Smooth muscle cell (in vitro differentiated cells): ENCODE measurements at regions not wholly inside any gene's neighbourhood (a gene's known extent, or its start where the extent isn't known, plus 50 kb on each side); places are given as distances from the start of the nearest gene placed in this dataset.
"Not testable (repeated sequence)": the region's sequence is repeated elsewhere in the genome, so short reads cannot be mapped to it uniquely, and the experiment has no call there.

Experiments used
- DNase-seq: peaks from one replicate; lab custom pipeline; 2025; ENCODE audit not compliant: unreplicated experiment; lab: John Stamatoyannopoulos, UW
- H2AFZ ChIP-seq: fragments of 200-600 bp; sonication (generic); 2 replicates; pipeline ENCODE4 v1.6.0; 2016; ENCODE audit warnings: antibody characterized with exemption, low read depth, mild to moderate bottlenecking
- H3F3A ChIP-seq: fragments of 200-600 bp; sonication (generic); 2 replicates; pipeline ENCODE4 v1.6.0; 2017; ENCODE audit warnings: antibody characterized with exemption, low read depth
- H3K27ac ChIP-seq: fragments of 200-600 bp; sonication (generic); 2 replicates; pipeline ENCODE4 v1.5.1; 2016; ENCODE audit warnings: low read depth, mild to moderate bottlenecking
- H3K27me3 ChIP-seq: fragments of 200-600 bp; sonication (generic); 2 replicates; pipeline ENCODE4 v1.6.1; 2016; ENCODE audit warnings: low read depth, mild to moderate bottlenecking
- H3K36me3 ChIP-seq: fragments of 200-600 bp; sonication (generic); 2 replicates; pipeline ENCODE4 v1.5.1; 2016; ENCODE audit warnings: low read depth
- H3K4me1 ChIP-seq: fragments of 200-600 bp; sonication (generic); 2 replicates; pipeline ENCODE4 v1.5.1; 2016; ENCODE audit warnings: low read depth
- H3K4me2 ChIP-seq: fragments of 200-600 bp; sonication (generic); 2 replicates; pipeline ENCODE4 v1.6.0; 2016; ENCODE audit warnings: mild to moderate bottlenecking
- H3K4me3 ChIP-seq: fragments of 200-600 bp; sonication (generic); 2 replicates; pipeline ENCODE4 v1.5.1; 2016; ENCODE audit warnings: mild to moderate bottlenecking
- H3K79me2 ChIP-seq: fragments of 200-600 bp; sonication (generic); 2 replicates; pipeline ENCODE4 v1.6.0; 2016; ENCODE audit warnings: low read depth, mild to moderate bottlenecking
- H3K9ac ChIP-seq: fragments of 200-600 bp; sonication (generic); 2 replicates; pipeline ENCODE4 v1.6.0; 2016; ENCODE audit warnings: low read depth
- H3K9me3 ChIP-seq: fragments of 200-600 bp; sonication (generic); replicated peaks from 2 replicates; pipeline ENCODE4 v1.5.1; 2016; ENCODE audit warnings: low read depth
- H4K20me1 ChIP-seq: fragments of 200-600 bp; sonication (generic); 2 replicates; pipeline ENCODE4 v1.6.0; 2016; ENCODE audit warnings: low read depth
- CTCF ChIP-seq: fragments of 200-600 bp; sonication (generic); IDR thresholded peaks from 2 replicates; pipeline ENCODE4 v1.5.1; 2017; ENCODE audit warnings: borderline replicate concordance, mild to moderate bottlenecking, antibody characterized with exemption; ENCODE audit not compliant: insufficient read depth, poor library complexity, severe bottlenecking
- WGBS: methylation state at CpG from one replicate; pipeline ENCODE4 v1.1.7; 2016; ENCODE audit warnings: low lambda C conversion rate; 5-methylcytosine and 5-hydroxymethylcytosine counted together

- H3K4me2 ChIP-seq, H3K4me1 ChIP-seq, H3K9me3 ChIP-seq, H3F3A ChIP-seq, H4K20me1 ChIP-seq, DNase-seq, H3K36me3 ChIP-seq, H3K27me3 ChIP-seq, H3K79me2 ChIP-seq, H3K4me3 ChIP-seq, H2AFZ ChIP-seq: not testable (repeated sequence)
- 94% methylated on average over 6 of the region's 6 CpGs for WGBS
- peak overlapping the region; percentile 76 for H3K9ac ChIP-seq
- peak overlapping the region; percentile 93 for H3K27ac ChIP-seq
These were observed 101.1 kb upstream of the SHB start for GRCh38 chr9:38170155-38170554.

GRCh38 chr9:38166501-38166900 lies 97.5 kb upstream of the SHB start:
- TF ChIP-seq CTCF: no peak
- H2AFZ ChIP-seq: no peak overlapping the region
- H4K20me1 ChIP-seq: no peaks in the 10 kb centered on the region
- no peaks in the 10 kb centered on the region for H3K27me3 ChIP-seq
- H3F3A ChIP-seq: no peaks in the 10 kb centered on the region
- H3K9me3 ChIP-seq: no peaks in the 10 kb centered on the region
- H3K79me2 ChIP-seq: no peaks in the 10 kb centered on the region
- no peak overlapping the region for H3K9ac ChIP-seq
- no peak overlapping the region for H3K27ac ChIP-seq
- DNase-seq: no peak
- no peak overlapping the region for H3K4me2 ChIP-seq
- no peaks in the 10 kb centered on the region for H3K4me1 ChIP-seq
- H3K36me3 ChIP-seq: no peaks in the 10 kb centered on the region
- H3K4me3 ChIP-seq: no peak overlapping the region
- 92% methylated on average over 5 of the region's 5 CpGs for WGBS

- 93% methylated on average over 9 of the region's 9 CpGs for WGBS
- no peak for DNase-seq
- Histone ChIP-seq H3K4me2 (no peak overlapping the region), H3F3A (no peaks in the 10 kb centered on the region), H2AFZ (no peak overlapping the region), H3K36me3 (no peaks in the 10 kb centered on the region), H3K9ac (no peak overlapping the region), H3K27me3 (no peaks in the 10 kb centered on the region), H3K4me1 (no peaks in the 10 kb centered on the region), H3K27ac (no peak overlapping the region), H4K20me1 (no peaks in the 10 kb centered on the region), H3K79me2 (no peaks in the 10 kb centered on the region), H3K9me3 (no peaks in the 10 kb centered on the region), H3K4me3 (no peak overlapping the region)
- TF ChIP-seq CTCF: no peak
These were observed 95.7 kb upstream of the SHB start for GRCh38 chr9:38164659-38165221.

- Histone ChIP-seq H3K4me3 (no peak overlapping the region), H3K79me2 (no peaks in the 10 kb centered on the region)
- 96% methylated on average over 3 of the region's 3 CpGs for WGBS
These were observed 94.5 kb upstream of the SHB start for GRCh38 chr9:38163518-38163917.

More at GRCh38 chr9:38163518-38163917, 94.5 kb upstream of the SHB start:
- H3K9ac ChIP-seq: no peak overlapping the region
- H4K20me1 ChIP-seq: no peaks in the 10 kb centered on the region
- H3K4me2 ChIP-seq: no peak overlapping the region
- no peak for DNase-seq
- no peak overlapping the region for H2AFZ ChIP-seq
- no peaks in the 10 kb centered on the region for H3K9me3 ChIP-seq
- H3K27ac ChIP-seq: no peak overlapping the region
- no peaks in the 10 kb centered on the region for H3K36me3 ChIP-seq
- TF ChIP-seq CTCF: no peak
- no peaks in the 10 kb centered on the region for H3K27me3 ChIP-seq
- H3F3A ChIP-seq: no peaks in the 10 kb centered on the region
- H3K4me1 ChIP-seq: no peaks in the 10 kb centered on the region
